Activated naive CD8-positive, alpha-beta T cell treated with anti-CD3 and anti-CD28 coated beads, Interleukin-2, amount 10 ng/mL, durations not matched to agents 7 days and 5 days (primary cell): ENCODE measurements at regions not wholly inside any gene's neighbourhood (a gene's known extent, or its start where the extent isn't known, plus 50 kb on each side); places are given as distances from the start of the nearest gene placed in this dataset.

Experiments
- ATAC-seq: fragments of 150-1000 bp; cut with Tn5 transposase; one replicate; pipeline ENCODE4 v1.10.0; 2021; ENCODE audit warnings: low read depth, moderate library complexity
- POLR2A ChIA-PET: fragments of 350-600 bp; sonication (Branson Sonifier 250); formaldehyde crosslinking; loops from one replicate; lab custom pipeline; 2021; ENCODE audit warnings: antibody characterized with exemption; lab: Charles Lee
- DNase-seq: peaks from one replicate; pipeline ENCODE4 v3.0.0; 2021
- H3K27ac Mint-ChIP-seq: one replicate; pipeline ENCODE4 v1.8.0; 2022; ENCODE audit warnings: mild to moderate bottlenecking, mixed read lengths
- H3K27me3 Mint-ChIP-seq: one replicate; pipeline ENCODE4 v1.8.0; 2022; ENCODE audit warnings: mild to moderate bottlenecking, moderate library complexity, mixed read lengths
- H3K36me3 Mint-ChIP-seq: one replicate; pipeline ENCODE4 v1.8.0; 2021; ENCODE audit warnings: mild to moderate bottlenecking, mixed read lengths
- H3K4me1 Mint-ChIP-seq: one replicate; pipeline ENCODE4 v1.8.0; 2021; ENCODE audit warnings: mixed read lengths
- H3K4me3 Mint-ChIP-seq: one replicate; pipeline ENCODE4 v1.8.0; 2022; ENCODE audit warnings: mild to moderate bottlenecking, moderate library complexity, mixed read lengths
- H3K9me3 Mint-ChIP-seq: one replicate; pipeline ENCODE4 v1.8.0; 2021; ENCODE audit warnings: mixed read lengths

DNA sequence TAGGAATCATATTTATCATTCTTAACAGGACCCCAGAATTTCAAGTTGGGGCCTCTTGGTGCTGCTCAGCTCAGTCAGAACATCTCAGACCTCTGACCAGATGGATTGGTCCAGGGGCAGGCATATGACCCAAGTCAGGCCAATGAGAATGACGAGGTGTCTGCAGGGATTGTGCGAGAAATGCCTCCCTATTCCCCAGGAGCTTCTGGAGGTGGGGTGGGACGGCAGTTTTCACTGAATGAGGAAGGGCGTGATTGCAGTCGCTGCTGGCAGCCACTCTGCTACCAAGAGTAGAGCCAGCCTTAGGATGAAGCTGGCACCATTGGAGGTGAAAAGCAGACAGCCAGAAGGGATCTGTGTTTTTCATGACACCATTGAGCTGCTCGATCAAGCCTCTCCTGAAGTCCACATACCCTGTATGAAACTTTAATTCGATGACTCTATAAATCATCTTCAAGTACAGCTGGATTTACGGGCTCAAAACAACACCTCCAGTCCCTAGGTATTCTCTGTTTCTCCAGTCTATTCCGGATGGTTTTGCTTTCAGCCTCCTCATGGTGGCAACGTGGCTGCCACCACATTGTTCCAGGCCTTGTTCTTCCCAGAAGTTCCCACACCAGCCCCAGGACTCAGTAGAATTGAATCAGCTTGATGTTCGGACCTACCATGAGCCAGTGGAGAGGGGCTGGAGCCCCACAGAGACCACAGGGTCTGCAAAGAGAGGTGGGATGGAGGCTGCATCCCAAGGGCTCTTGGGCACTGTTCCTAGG lies 70.2 kb upstream of the ADAMTS2 start:
- DNase-seq (no peak), ATAC-seq (no peak)
- H3K9me3 Mint-ChIP-seq: no peaks in the 10 kb centered on the region
- no peaks in the 10 kb centered on the region for H3K36me3 Mint-ChIP-seq
- H3K4me1 Mint-ChIP-seq: no peaks in the 10 kb centered on the region
- no peak overlapping the region for H3K4me3 Mint-ChIP-seq
- no peak overlapping the region for H3K27ac Mint-ChIP-seq
- POLR2A ChIA-PET: no interaction called here
- H3K27me3 Mint-ChIP-seq: no peaks in the 10 kb centered on the region

DNA sequence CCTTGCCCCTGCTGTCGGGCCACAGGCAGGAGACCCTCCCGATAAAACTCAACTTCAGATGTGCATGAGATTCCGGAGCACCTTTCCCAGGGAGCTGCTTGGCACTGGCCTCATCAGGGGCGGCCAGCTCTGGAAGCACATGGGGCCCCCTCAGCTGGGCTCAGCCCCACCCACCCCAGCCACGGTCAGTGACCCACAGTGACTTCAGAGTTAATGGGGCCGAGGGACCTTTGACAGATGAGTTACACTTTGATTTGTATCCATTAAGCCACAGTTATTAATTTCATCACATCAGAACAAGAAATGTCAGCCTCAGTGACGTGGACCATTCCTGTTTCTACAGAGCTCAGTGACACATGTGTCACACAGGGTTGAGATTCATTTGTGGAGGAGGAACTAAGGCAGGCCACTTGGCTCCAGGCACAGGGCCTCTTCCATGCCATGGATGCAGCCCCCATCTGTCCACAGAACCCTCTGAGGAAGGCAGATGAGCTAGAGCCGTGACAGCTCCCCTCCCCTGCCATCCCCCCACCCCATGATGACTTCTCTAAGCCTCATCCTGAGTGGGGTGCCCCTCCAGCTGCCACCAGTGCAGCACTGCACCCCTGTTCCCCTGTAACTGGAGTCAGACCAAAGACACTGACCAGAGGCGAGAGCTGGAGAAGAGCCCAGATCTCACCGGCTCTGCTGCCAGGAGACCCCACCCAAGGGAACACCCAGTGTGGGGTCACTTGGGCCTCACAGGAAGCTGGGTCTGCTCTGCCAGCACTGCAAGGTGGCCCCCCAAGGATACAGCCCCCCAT lies 69.4 kb upstream of the ADAMTS2 start:
- DNase-seq: no peak
- H3K4me1 Mint-ChIP-seq: no peaks in the 10 kb centered on the region
- ATAC-seq: no peak
- H3K27ac Mint-ChIP-seq: no peak overlapping the region
- no peak overlapping the region for H3K4me3 Mint-ChIP-seq
- H3K27me3 Mint-ChIP-seq: no peaks in the 10 kb centered on the region
- H3K36me3 Mint-ChIP-seq: no peaks in the 10 kb centered on the region
- POLR2A ChIA-PET: no interaction called here
- no peaks in the 10 kb centered on the region for H3K9me3 Mint-ChIP-seq

- DNase-seq: no peak
- POLR2A ChIA-PET: no interaction called here
- no peaks in the 10 kb centered on the region for H3K9me3 Mint-ChIP-seq
Observed at GRCh38 chr5:179413711-179414458, 68.6 kb upstream of the ADAMTS2 start.

GRCh38 chr5:179413086-179413690 lies 67.9 kb upstream of the ADAMTS2 start:
- Mint-ChIP-seq H3K4me3 (no peak overlapping the region), H3K27ac (no peak overlapping the region)

More at GRCh38 chr5:179413711-179414458, 68.6 kb upstream of the ADAMTS2 start:
- no peaks in the 10 kb centered on the region for H3K4me1 Mint-ChIP-seq
- H3K36me3 Mint-ChIP-seq: no peaks in the 10 kb centered on the region
- no peaks in the 10 kb centered on the region for H3K27me3 Mint-ChIP-seq
- no peak overlapping the region for H3K27ac Mint-ChIP-seq
- no peak overlapping the region for H3K4me3 Mint-ChIP-seq
- ATAC-seq: no peak

DNA sequence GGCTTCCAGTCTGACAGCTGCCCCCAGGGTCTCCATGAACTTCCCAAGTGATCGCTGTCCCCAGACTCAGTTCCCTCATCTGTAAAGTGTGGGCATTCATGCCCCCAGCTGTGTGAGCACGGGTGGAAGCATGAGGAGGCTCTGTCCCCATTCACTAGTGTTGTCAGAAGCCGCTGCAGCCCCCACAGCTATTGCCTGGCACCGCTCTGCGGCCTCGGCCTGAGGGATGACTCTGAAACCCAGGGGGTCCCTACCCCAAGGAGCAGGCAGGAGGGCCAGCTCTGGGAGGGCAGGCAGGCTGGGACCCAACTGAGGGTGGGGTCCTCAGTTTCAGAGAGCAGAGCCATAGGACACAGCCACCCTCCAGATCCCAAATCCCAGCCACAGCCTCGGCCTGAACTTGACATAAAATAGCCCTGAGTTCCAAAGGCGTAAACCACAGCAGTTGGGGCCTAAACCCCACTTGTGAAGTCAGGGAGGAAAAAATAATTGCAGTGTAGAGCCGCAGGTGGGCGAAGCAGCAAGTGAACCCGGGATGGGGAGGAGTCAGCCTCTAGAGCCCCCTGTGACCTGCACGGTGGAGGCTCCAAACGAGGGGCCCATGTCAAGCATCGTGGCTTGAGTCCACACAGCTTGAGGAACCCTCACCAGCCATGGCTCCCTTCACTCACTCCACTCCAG lies 66.0 kb upstream of the ADAMTS2 start:
- Mint-ChIP-seq H3K36me3 (no peaks in the 10 kb centered on the region), H3K9me3 (no peaks in the 10 kb centered on the region), H3K27me3 (no peaks in the 10 kb centered on the region), H3K27ac (no peak overlapping the region), H3K4me1 (no peaks in the 10 kb centered on the region), H3K4me3 (no peak overlapping the region)
- POLR2A ChIA-PET: no interaction called here
- no peak for ATAC-seq
- no peak for DNase-seq

More at GRCh38 chr5:179413086-179413690, 67.9 kb upstream of the ADAMTS2 start:
- no peaks in the 10 kb centered on the region for H3K27me3 Mint-ChIP-seq
- no peaks in the 10 kb centered on the region for H3K4me1 Mint-ChIP-seq
- H3K36me3 Mint-ChIP-seq: no peaks in the 10 kb centered on the region
- no peaks in the 10 kb centered on the region for H3K9me3 Mint-ChIP-seq
- ATAC-seq (no peak), DNase-seq (no peak)
- POLR2A ChIA-PET: no interaction called here

GRCh38 chr5:179410291-179411160 lies 65.3 kb upstream of the ADAMTS2 start:
- H3K27ac Mint-ChIP-seq: no peak overlapping the region
- no peaks in the 10 kb centered on the region for H3K36me3 Mint-ChIP-seq
- POLR2A ChIA-PET: no interaction called here
- H3K9me3 Mint-ChIP-seq: no peaks in the 10 kb centered on the region
- no peaks in the 10 kb centered on the region for H3K4me1 Mint-ChIP-seq
- no peaks in the 10 kb centered on the region for H3K27me3 Mint-ChIP-seq
- ATAC-seq: no peak
- H3K4me3 Mint-ChIP-seq: no peak overlapping the region
- DNase-seq: no peak

GRCh38 chr5:179409806-179410205 lies 64.5 kb upstream of the ADAMTS2 start:
- Mint-ChIP-seq H3K36me3 (no peaks in the 10 kb centered on the region), H3K27ac (no peak overlapping the region), H3K4me3 (no peak overlapping the region), H3K27me3 (no peaks in the 10 kb centered on the region), H3K4me1 (no peaks in the 10 kb centered on the region), H3K9me3 (no peaks in the 10 kb centered on the region)
- ATAC-seq (no peak), DNase-seq (no peak)
- POLR2A ChIA-PET: no interaction called here

- H3K27me3 Mint-ChIP-seq: no peaks in the 10 kb centered on the region
- no peak for DNase-seq
- H3K4me1 Mint-ChIP-seq: no peaks in the 10 kb centered on the region
- H3K27ac Mint-ChIP-seq: no peak overlapping the region
- H3K9me3 Mint-ChIP-seq: no peaks in the 10 kb centered on the region
- no peak for ATAC-seq
- H3K36me3 Mint-ChIP-seq: no peaks in the 10 kb centered on the region
- H3K4me3 Mint-ChIP-seq: no peak overlapping the region
- POLR2A ChIA-PET: no interaction called here
Observed at GRCh38 chr5:179408611-179409010, 63.4 kb upstream of the ADAMTS2 start.

DNA sequence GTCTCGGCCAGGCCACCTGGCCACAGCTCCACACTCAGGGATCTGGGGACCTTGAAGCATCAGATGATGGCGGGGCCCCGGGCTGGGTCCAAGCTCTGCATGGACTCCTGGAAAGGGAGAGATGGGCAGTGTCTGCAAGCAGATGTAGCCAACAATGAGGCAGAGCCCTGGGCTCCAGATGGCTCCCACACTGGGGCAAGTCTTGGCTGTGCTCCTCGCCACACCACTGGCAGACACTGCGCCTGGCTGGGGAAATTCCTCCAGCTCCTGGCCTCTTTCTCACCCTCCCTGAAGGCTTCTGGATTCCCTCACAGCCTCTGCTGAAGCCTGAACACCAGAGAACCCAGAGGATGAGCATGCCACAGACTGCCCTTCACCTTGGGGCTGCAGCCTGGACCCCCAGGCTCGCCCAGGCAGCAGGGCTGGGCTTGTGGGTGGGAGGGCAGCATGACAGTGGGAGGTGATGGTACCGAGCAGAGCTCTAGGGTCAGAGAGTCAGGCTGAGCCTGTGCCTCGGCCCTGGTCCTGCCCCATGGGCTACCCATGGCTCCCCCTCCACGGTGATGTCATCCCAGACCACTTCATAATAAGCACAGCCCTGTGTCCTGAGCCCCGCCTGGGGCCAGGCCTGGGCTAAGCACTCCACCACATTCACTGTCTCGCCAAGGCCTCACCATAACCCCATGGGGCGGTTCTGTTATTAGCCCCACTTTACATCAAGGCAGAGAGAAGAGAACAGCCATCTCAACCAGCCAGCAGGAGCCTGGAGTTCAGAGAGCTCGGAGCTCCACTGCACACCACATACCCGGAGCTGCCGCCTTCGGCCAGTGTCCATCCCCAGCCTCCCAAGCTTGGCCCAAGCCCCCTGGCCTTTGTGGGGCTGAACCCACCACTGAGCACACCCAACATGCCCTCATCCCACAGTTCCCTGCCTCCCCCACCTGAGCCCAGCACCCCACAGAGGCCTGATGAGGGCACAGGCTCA lies 62.2 kb upstream of the ADAMTS2 start:
- H3K27me3 Mint-ChIP-seq: no peaks in the 10 kb centered on the region
- no peak for ATAC-seq
- POLR2A ChIA-PET: no interaction called here

GRCh38 chr5:179406031-179406961 lies 61.0 kb upstream of the ADAMTS2 start:
- Mint-ChIP-seq H3K9me3 (peaks cover under 1% of the 10 kb centered on the region), H3K4me3 (no peak overlapping the region), H3K4me1 (no peaks in the 10 kb centered on the region), H3K27me3 (no peaks in the 10 kb centered on the region), H3K27ac (no peak overlapping the region), H3K36me3 (no peaks in the 10 kb centered on the region)
- no peak for DNase-seq
- POLR2A ChIA-PET: no interaction called here
- no peak for ATAC-seq

More for the DNA sequence above, 62.2 kb upstream of the ADAMTS2 start:
- H3K27ac Mint-ChIP-seq: no peak overlapping the region
- H3K9me3 Mint-ChIP-seq: no peaks in the 10 kb centered on the region
- DNase-seq: no peak
- no peak overlapping the region for H3K4me3 Mint-ChIP-seq
- no peaks in the 10 kb centered on the region for H3K36me3 Mint-ChIP-seq
- H3K4me1 Mint-ChIP-seq: no peaks in the 10 kb centered on the region
